GM12878 (cell line): ENCODE measurements at regions not wholly inside any gene's neighbourhood (a gene's known extent, or its start where the extent isn't known, plus 50 kb on each side); places are given as distances from the start of the nearest gene placed in this dataset.

Experiments used
- ATAC-seq: fragments of 200-7000 bp; cut with Tn5 transposase; 3 replicates; pipeline ENCODE4 v1.9.1; 2020; ENCODE audit warnings: mild to moderate bottlenecking, moderate library complexity
- BruUV-seq: library from RNA; stranded (reverse); fragments of 400-500 nt; replicated peaks from 2 replicates; lab custom pipeline; 2021; lab: Mats Ljungman, UMichigan
- CTCF ChIA-PET: fragments of 300-600 bp; sonication (Branson Sonifier 250); formaldehyde crosslinking; extraction: SDS; loops from one replicate; lab custom pipeline; 2021; ENCODE audit warnings: inconsistent platforms; lab: Yijun Ruan, JAX
- POLR2A ChIA-PET: fragments of 350-600 bp; formaldehyde crosslinking; extraction: SDS; loops from one replicate; lab custom pipeline; 2021; ENCODE audit warnings: inconsistent platforms; lab: Charles Lee
- RAD21 ChIA-PET: fragments of 300-600 bp; sonication (Branson Sonifier 250); formaldehyde crosslinking; loops from one replicate; lab custom pipeline; 2023; ENCODE audit warnings: antibody characterized with exemption; ENCODE audit not compliant: unreplicated experiment; lab: Charles Lee
- SMC1A ChIA-PET: fragments of 300-600 bp; sonication (Branson Sonifier 250); formaldehyde crosslinking; loops from one replicate; lab custom pipeline; 2023; ENCODE audit not compliant: unreplicated experiment, uncharacterized antibody; lab: Charles Lee
- DNase-seq: peaks from one replicate; pipeline ENCODE4 v3.0.0-alpha.2; 2011; ENCODE audit warnings: low read depth, low spot score
- FAIRE-seq: peaks from 3 replicates; lab custom pipeline; 2011; peaks lifted over from hg19 to GRCh38; lab: Jason Lieb, UNC
- H2AFZ ChIP-seq: 2 replicates; pipeline ENCODE4 v1.6.0; 2011; ENCODE audit warnings: low read depth, low read length, control low read depth; ENCODE audit not compliant: control insufficient read depth
- H3K27ac ChIP-seq: 2 replicates; pipeline ENCODE4 v1.5.1; 2011; ENCODE audit warnings: control low read depth; ENCODE audit not compliant: control insufficient read depth, insufficient read depth
- H3K27me3 ChIP-seq, 2 experiments: replicated peaks in 1 of 2; 2 replicates each; pipeline versions ENCODE4 v1.6.0 to v1.6.1; 2011; ENCODE audit warnings: low read length in 1 of 2; ENCODE audit not compliant: control insufficient read depth in 2 of 2, insufficient read depth in 2 of 2
- H3K36me3 ChIP-seq, 2 experiments: 2 replicates each; pipeline ENCODE4 v1.5.1; 2011; ENCODE audit warnings: low read length in 1 of 2; ENCODE audit not compliant: control insufficient read depth in 2 of 2, insufficient read depth in 2 of 2
- H3K4me1 ChIP-seq: 2 replicates; pipeline ENCODE4 v1.6.1; 2011; ENCODE audit warnings: mild to moderate bottlenecking, low read length, moderate library complexity, mixed read lengths; ENCODE audit not compliant: control insufficient read depth, insufficient read depth
- H3K4me2 ChIP-seq: 2 replicates; pipeline ENCODE4 v1.6.0; 2011; ENCODE audit warnings: control low read depth; ENCODE audit not compliant: control insufficient read depth, insufficient read depth
- H3K4me3 ChIP-seq: fragments of 200-600 bp; sonication (generic); 2 replicates; pipeline ENCODE4 v1.5.1; 2016
- H3K79me2 ChIP-seq: 2 replicates; pipeline ENCODE4 v1.6.0; 2011; ENCODE audit warnings: low read length; ENCODE audit not compliant: control insufficient read depth, insufficient read depth
- H3K9ac ChIP-seq: 2 replicates; pipeline ENCODE4 v1.8.0; 2011; ENCODE audit warnings: low read length, control low read depth, mixed read lengths; ENCODE audit not compliant: control insufficient read depth, insufficient read depth
- H3K9me3 ChIP-seq: replicated peaks from 3 replicates; pipeline ENCODE4 v1.5.1; 2011; ENCODE audit warnings: mild to moderate bottlenecking, low read length; ENCODE audit not compliant: control insufficient read depth, insufficient read depth
- H4K20me1 ChIP-seq: 2 replicates; pipeline ENCODE4 v1.6.0; 2011; ENCODE audit not compliant: control insufficient read depth, insufficient read depth
- ATF3 ChIP-seq: IDR thresholded peaks from 2 replicates; pipeline ENCODE4 v1.6.1; 2011; ENCODE audit warnings: low read depth, mild to moderate bottlenecking, low read length, moderate library complexity, borderline replicate concordance; ENCODE audit errors: extremely low read depth
- BHLHE40 ChIP-seq, 2 experiments: fragments of 450-650 bp in 1 of 2; IDR thresholded peaks; 2 replicates each; pipeline ENCODE4 v1.6.1; 2011 to 2017; ENCODE audit warnings: low read depth in 2 of 2, borderline replicate concordance in 1 of 2, improper control_type of control experiment in 1 of 2, low read length in 1 of 2, mild to moderate bottlenecking in 1 of 2
- CBFB ChIP-seq: IDR thresholded peaks from 2 replicates; pipeline ENCODE4 v1.6.1; 2016; ENCODE audit warnings: antibody characterized with exemption, low read depth
- CHD1 ChIP-seq: IDR thresholded peaks from 2 replicates; pipeline ENCODE4 v1.6.1; 2012; ENCODE audit warnings: low read depth, low read length, improper control_type of control experiment
- CREB1 ChIP-seq: IDR thresholded peaks from 2 replicates; pipeline ENCODE4 v1.6.1; 2012; ENCODE audit warnings: low read depth, mild to moderate bottlenecking, inconsistent platforms
- EZH2 ChIP-seq: IDR thresholded peaks from 2 replicates; pipeline ENCODE4 v1.6.1; 2012; ENCODE audit warnings: low read depth, mild to moderate bottlenecking, control low read depth, inconsistent platforms, low read length, borderline replicate concordance; ENCODE audit not compliant: control insufficient read depth
- HDGF ChIP-seq: fragments of 450-650 bp; IDR thresholded peaks from 2 replicates; pipeline ENCODE4 v1.6.1; 2016; ENCODE audit warnings: antibody characterized with exemption
- JUNB ChIP-seq: IDR thresholded peaks from 2 replicates; pipeline ENCODE4 v1.6.1; 2016; ENCODE audit warnings: antibody characterized with exemption, mild to moderate bottlenecking
- KAT2A ChIP-seq: conservative IDR thresholded peaks from 2 replicates; pipeline ENCODE4 v1.6.1; 2011; ENCODE audit warnings: low read depth, low read length; ENCODE audit not compliant: control insufficient read depth
- MEF2B ChIP-seq: fragments of 450-650 bp; IDR thresholded peaks from 2 replicates; pipeline ENCODE4 v1.6.1; 2018; ENCODE audit warnings: mild to moderate bottlenecking, moderate library complexity; ENCODE audit not compliant: partially characterized antibody, poor library complexity, severe bottlenecking
- NBN ChIP-seq: fragments of 450-650 bp; IDR thresholded peaks from 2 replicates; pipeline ENCODE4 v1.6.1; 2016
- POLR2AphosphoS2 ChIP-seq: IDR thresholded peaks from 2 replicates; pipeline ENCODE4 v1.6.1; 2011; ENCODE audit warnings: low read depth, mild to moderate bottlenecking, low read length, improper control_type of control experiment, moderate library complexity
- RB1 ChIP-seq: fragments of 450-650 bp; formaldehyde crosslinking; IDR thresholded peaks from 2 replicates; pipeline ENCODE4 v1.6.1; 2017; ENCODE audit warnings: mild to moderate bottlenecking, borderline replicate concordance
- RFX5 ChIP-seq: IDR thresholded peaks from 2 replicates; pipeline ENCODE4 v1.6.1; 2011; ENCODE audit warnings: low read depth, low read length, improper control_type of control experiment
- SREBF1 ChIP-seq: IDR thresholded peaks from 2 replicates; pipeline ENCODE4 v1.6.1; 2012; ENCODE audit warnings: mild to moderate bottlenecking, low read length
- TARDBP ChIP-seq: IDR thresholded peaks from 2 replicates; pipeline ENCODE4 v1.6.1; 2016; ENCODE audit warnings: borderline replicate concordance
- TCF7 ChIP-seq: IDR thresholded peaks from 2 replicates; pipeline ENCODE4 v1.6.1; 2014; ENCODE audit warnings: antibody characterized with exemption, borderline replicate concordance
- ZBTB4 ChIP-seq: fragments of 450-650 bp; formaldehyde crosslinking; IDR thresholded peaks from 2 replicates; pipeline ENCODE4 v1.4.0; 2022; ENCODE audit warnings: mild to moderate bottlenecking, moderate library complexity
- ZNF207 ChIP-seq: fragments of 450-650 bp; IDR thresholded peaks from 2 replicates; pipeline ENCODE4 v1.6.1; 2014; ENCODE audit warnings: antibody characterized with exemption, mild to moderate bottlenecking, borderline replicate concordance
- ZNF274 ChIP-seq: IDR thresholded peaks from one replicate; pipeline ENCODE4 v1.8.0; 2011; ENCODE audit not compliant: insufficient read length, insufficient read depth
- WGBS: methylation state at CpG from one replicate; pipeline ENCODE4 v1.1.6; 2016; ENCODE audit warnings: low lambda C conversion rate; ENCODE audit not compliant: insufficient replicate concordance, insufficient coverage; ENCODE audit errors: missing lambda C conversion rate; 5-methylcytosine and 5-hydroxymethylcytosine counted together
- in situ Hi-C: fragments of 300-500 bp; cut with MboI; formaldehyde crosslinking; loops from 9 replicates; pipeline ENCODE4 v1.14.3; 2018; ENCODE audit warnings: mixed read lengths
- intact Hi-C: fragments of 100-400 bp; cut with micrococcal nuclease; formaldehyde crosslinking; loops from one replicate; pipeline ENCODE4 v1.14.2; 2022; ENCODE audit not compliant: unreplicated experiment

GRCh38 chr5:103428923-103429322, 133.7 kb downstream of the NUDT12 start:
- Histone ChIP-seq H3K27ac (no peak overlapping the region), H3K27me3 (no peaks in the 10 kb centered on the region), H3K9ac (no peak overlapping the region), H3K4me1 (no peaks in the 10 kb centered on the region), H3K36me3 (no peaks in the 10 kb centered on the region), H3K4me3 (no peak overlapping the region), H2AFZ (no peak overlapping the region), H3K79me2 (no peaks in the 10 kb centered on the region), H3K9me3 (no peaks in the 10 kb centered on the region), H4K20me1 (no peaks in the 10 kb centered on the region), H3K4me2 (no peak overlapping the region)
- no peak for DNase-seq
- ChIA-PET POLR2A (no interaction called here), RAD21 (no interaction called here), SMC1A (interaction anchor here (0.9 kb wide), 1 partner anchor 203 kb away, joined by 3 read pairs; no protein-coding TSS in a partner anchor), CTCF (interaction anchor here (0.7 to 1.3 kb wide), 2 partner anchors 10 to 18 kb away, joined by 3 read pairs; no protein-coding TSS in a partner anchor)
- TF ChIP-seq MEF2B (no peak), CBFB (no peak), CREB1 (no peak), ZNF274 (no peak), CHD1 (no peak), ZNF207 (no peak), JUNB (no peak), TCF7 (no peak), BHLHE40 (IDR thresholded peaks at IDR 0.05; ENCODE audit: borderline replicate concordance in 1 of 2, low read depth in 2 of 2, low read length in 1 of 2) (no peak), ZBTB4 (CRISPR knock-in tag) (no peak), HDGF (no peak), NBN (no peak), RB1 (no peak), ATF3 (no peak), RFX5 (no peak), EZH2 (no peak), TARDBP (no peak), SREBF1 (no peak), POLR2AphosphoS2 (no peak), KAT2A (no peak)
- ATAC-seq: peak; percentile 87
- WGBS: 21% methylated on average over 2 of the region's 2 CpGs
- BruUV-seq: no TSS peak
- intact Hi-C loops: no loop called here
- FAIRE-seq: peak; percentile 35
- in situ Hi-C loops: no loop called here
